ENCODE measurements at regions not wholly inside any gene's neighbourhood (a gene's known extent, or its start where the extent isn't known, plus 50 kb on each side); places are given as distances from the start of the nearest gene placed in this dataset.

GRCh38 chr14:66388516-66388915 lies 97.7 kb upstream of the CCDC196 start:
- no peaks in the 10 kb centered on the region for H3K27me3 ChIP-seq (ENCODE audit: control insufficient read depth, insufficient read depth, low read length)
- 100% methylated on average over 1 of the region's 4 CpGs for WGBS (ENCODE audit: insufficient coverage, low lambda C conversion rate)
- H3K9me3 ChIP-seq (ENCODE audit: control insufficient read depth, low read depth, low read length): no peaks in the 10 kb centered on the region
- no peaks in the 10 kb centered on the region for H3K4me1 ChIP-seq (ENCODE audit: control insufficient read depth, insufficient read depth, low read length)
- no peak overlapping the region for H3K4me3 ChIP-seq (ENCODE audit: low read length)
- no peak for DNase-seq
- H3K27ac ChIP-seq (ENCODE audit: low read length): no peak overlapping the region
- no peaks in the 10 kb centered on the region for H3K36me3 ChIP-seq (ENCODE audit: control insufficient read depth, insufficient read depth, low read length)

GRCh38 chr14:66389481-66389880 lies 96.7 kb upstream of the CCDC196 start:
- H3K27ac ChIP-seq (ENCODE audit: low read length): no peak overlapping the region
- no peaks in the 10 kb centered on the region for H3K27me3 ChIP-seq (ENCODE audit: control insufficient read depth, insufficient read depth, low read length)
- H3K36me3 ChIP-seq (ENCODE audit: control insufficient read depth, insufficient read depth, low read length): no peaks in the 10 kb centered on the region
- H3K9me3 ChIP-seq (ENCODE audit: control insufficient read depth, low read depth, low read length): no peaks in the 10 kb centered on the region
- DNase-seq: no peak
- no peaks in the 10 kb centered on the region for H3K4me1 ChIP-seq (ENCODE audit: control insufficient read depth, insufficient read depth, low read length)
- 40% methylated on average over 1 of the region's 1 CpG for WGBS (ENCODE audit: insufficient coverage, low lambda C conversion rate)
- no peak overlapping the region for H3K4me3 ChIP-seq (ENCODE audit: low read length)

GRCh38 chr14:66395300-66395699 lies 90.9 kb upstream of the CCDC196 start:
- no peaks in the 10 kb centered on the region for H3K27me3 ChIP-seq (ENCODE audit: control insufficient read depth, insufficient read depth, low read length)
- no peak for DNase-seq
- WGBS (ENCODE audit: insufficient coverage, low lambda C conversion rate): no CpG with 5 or more reads among the region's 1 CpG
- no peaks in the 10 kb centered on the region for H3K4me1 ChIP-seq (ENCODE audit: control insufficient read depth, insufficient read depth, low read length)
- no peak overlapping the region for H3K27ac ChIP-seq (ENCODE audit: low read length)
- no peaks in the 10 kb centered on the region for H3K36me3 ChIP-seq (ENCODE audit: control insufficient read depth, insufficient read depth, low read length)
- H3K9me3 ChIP-seq (ENCODE audit: control insufficient read depth, low read depth, low read length): no peaks in the 10 kb centered on the region
- no peak overlapping the region for H3K4me3 ChIP-seq (ENCODE audit: low read length)

- no peak for DNase-seq
- H3K4me1 ChIP-seq (ENCODE audit: control insufficient read depth, insufficient read depth, low read length): no peaks in the 10 kb centered on the region
- WGBS (ENCODE audit: insufficient coverage, low lambda C conversion rate): 100% methylated on average over 1 of the region's 4 CpGs
Measured at GRCh38 chr14:66396164-66396563, 90.0 kb upstream of the CCDC196 start.

GRCh38 chr14:66398437-66398836 lies 87.7 kb upstream of the CCDC196 start:
- H3K4me1 ChIP-seq (ENCODE audit: control insufficient read depth, insufficient read depth, low read length): no peaks in the 10 kb centered on the region
- DNase-seq: no peak
- H3K27ac ChIP-seq (ENCODE audit: low read length): no peak overlapping the region
- H3K9me3 ChIP-seq (ENCODE audit: control insufficient read depth, low read depth, low read length): no peaks in the 10 kb centered on the region
- WGBS (ENCODE audit: insufficient coverage, low lambda C conversion rate): no CpG with 5 or more reads among the region's 1 CpG
- H3K27me3 ChIP-seq (ENCODE audit: control insufficient read depth, insufficient read depth, low read length): no peaks in the 10 kb centered on the region
- no peak overlapping the region for H3K4me3 ChIP-seq (ENCODE audit: low read length)
- no peaks in the 10 kb centered on the region for H3K36me3 ChIP-seq (ENCODE audit: control insufficient read depth, insufficient read depth, low read length)

More at GRCh38 chr14:66396164-66396563, 90.0 kb upstream of the CCDC196 start:
- no peak overlapping the region for H3K4me3 ChIP-seq (ENCODE audit: low read length)
- H3K36me3 ChIP-seq (ENCODE audit: control insufficient read depth, insufficient read depth, low read length): no peaks in the 10 kb centered on the region
- H3K9me3 ChIP-seq (ENCODE audit: control insufficient read depth, low read depth, low read length): no peaks in the 10 kb centered on the region
- H3K27ac ChIP-seq (ENCODE audit: low read length): no peak overlapping the region
- no peaks in the 10 kb centered on the region for H3K27me3 ChIP-seq (ENCODE audit: control insufficient read depth, insufficient read depth, low read length)

GRCh38 chr14:66401449-66402095 lies 84.6 kb upstream of the CCDC196 start:
- Histone ChIP-seq H3K27me3 (ENCODE audit: control insufficient read depth, insufficient read depth, low read length) (no peaks in the 10 kb centered on the region), H3K36me3 (ENCODE audit: control insufficient read depth, insufficient read depth, low read length) (no peaks in the 10 kb centered on the region), H3K27ac (ENCODE audit: low read length) (no peak overlapping the region), H3K9me3 (ENCODE audit: control insufficient read depth, low read depth, low read length) (no peaks in the 10 kb centered on the region), H3K4me3 (ENCODE audit: low read length) (no peak overlapping the region), H3K4me1 (ENCODE audit: control insufficient read depth, insufficient read depth, low read length) (no peaks in the 10 kb centered on the region)
- 20% methylated on average over 1 of the region's 1 CpG for WGBS (ENCODE audit: insufficient coverage, low lambda C conversion rate)
- no peak for DNase-seq

GRCh38 chr14:66403183-66403582 lies 83.0 kb upstream of the CCDC196 start:
- no peak overlapping the region for H3K4me3 ChIP-seq (ENCODE audit: low read length)
- H3K27me3 ChIP-seq (ENCODE audit: control insufficient read depth, insufficient read depth, low read length): no peaks in the 10 kb centered on the region
- no peaks in the 10 kb centered on the region for H3K36me3 ChIP-seq (ENCODE audit: control insufficient read depth, insufficient read depth, low read length)
- WGBS (ENCODE audit: insufficient coverage, low lambda C conversion rate): 0% methylated on average over 1 of the region's 5 CpGs
- no peaks in the 10 kb centered on the region for H3K9me3 ChIP-seq (ENCODE audit: control insufficient read depth, low read depth, low read length)
- peak in 1 of 2 donors; percentile 16 for DNase-seq
- H3K27ac ChIP-seq (ENCODE audit: low read length): no peak overlapping the region
- H3K4me1 ChIP-seq (ENCODE audit: control insufficient read depth, insufficient read depth, low read length): no peaks in the 10 kb centered on the region

GRCh38 chr14:66404051-66404545 lies 82.1 kb upstream of the CCDC196 start:
- WGBS (ENCODE audit: insufficient coverage, low lambda C conversion rate): 100% methylated on average over 2 of the region's 3 CpGs
- no peaks in the 10 kb centered on the region for H3K4me1 ChIP-seq (ENCODE audit: control insufficient read depth, insufficient read depth, low read length)
- no peaks in the 10 kb centered on the region for H3K27me3 ChIP-seq (ENCODE audit: control insufficient read depth, insufficient read depth, low read length)
- no peak overlapping the region for H3K4me3 ChIP-seq (ENCODE audit: low read length)
- DNase-seq: no peak
- H3K27ac ChIP-seq (ENCODE audit: low read length): no peak overlapping the region
- H3K9me3 ChIP-seq (ENCODE audit: control insufficient read depth, low read depth, low read length): no peaks in the 10 kb centered on the region
- no peaks in the 10 kb centered on the region for H3K36me3 ChIP-seq (ENCODE audit: control insufficient read depth, insufficient read depth, low read length)

GRCh38 chr14:66405158-66405557 lies 81.0 kb upstream of the CCDC196 start:
- DNase-seq: no peak
- no peak overlapping the region for H3K27ac ChIP-seq (ENCODE audit: low read length)
- H3K27me3 ChIP-seq (ENCODE audit: control insufficient read depth, insufficient read depth, low read length): no peaks in the 10 kb centered on the region
- H3K9me3 ChIP-seq (ENCODE audit: control insufficient read depth, low read depth, low read length): no peaks in the 10 kb centered on the region
- no peak overlapping the region for H3K4me3 ChIP-seq (ENCODE audit: low read length)
- H3K4me1 ChIP-seq (ENCODE audit: control insufficient read depth, insufficient read depth, low read length): no peaks in the 10 kb centered on the region
- H3K36me3 ChIP-seq (ENCODE audit: control insufficient read depth, insufficient read depth, low read length): no peaks in the 10 kb centered on the region
- WGBS (ENCODE audit: insufficient coverage, low lambda C conversion rate): no CpG with 5 or more reads among the region's 1 CpG

- no peaks in the 10 kb centered on the region for H3K36me3 ChIP-seq (ENCODE audit: control insufficient read depth, insufficient read depth, low read length)
- H3K9me3 ChIP-seq (ENCODE audit: control insufficient read depth, low read depth, low read length): no peaks in the 10 kb centered on the region
- DNase-seq: no peak
- no peaks in the 10 kb centered on the region for H3K27me3 ChIP-seq (ENCODE audit: control insufficient read depth, insufficient read depth, low read length)
- H3K4me3 ChIP-seq (ENCODE audit: low read length): no peak overlapping the region
- no peaks in the 10 kb centered on the region for H3K4me1 ChIP-seq (ENCODE audit: control insufficient read depth, insufficient read depth, low read length)
- H3K27ac ChIP-seq (ENCODE audit: low read length): no peak overlapping the region
Measured at GRCh38 chr14:66413901-66414300, 72.3 kb upstream of the CCDC196 start.

GRCh38 chr14:66414511-66414910 lies 71.7 kb upstream of the CCDC196 start:
- no peaks in the 10 kb centered on the region for H3K9me3 ChIP-seq (ENCODE audit: control insufficient read depth, low read depth, low read length)
- no peaks in the 10 kb centered on the region for H3K27me3 ChIP-seq (ENCODE audit: control insufficient read depth, insufficient read depth, low read length)
- DNase-seq: no peak
- no peaks in the 10 kb centered on the region for H3K36me3 ChIP-seq (ENCODE audit: control insufficient read depth, insufficient read depth, low read length)
- H3K27ac ChIP-seq (ENCODE audit: low read length): no peak overlapping the region
- no CpG with 5 or more reads among the region's 1 CpG for WGBS (ENCODE audit: insufficient coverage, low lambda C conversion rate)
- no peak overlapping the region for H3K4me3 ChIP-seq (ENCODE audit: low read length)
- H3K4me1 ChIP-seq (ENCODE audit: control insufficient read depth, insufficient read depth, low read length): no peaks in the 10 kb centered on the region

All from large intestine (tissue), 3 donors.